GM12878 (cell line): ENCODE measurements at regions not wholly inside any gene's neighbourhood (a gene's known extent, or its start where the extent isn't known, plus 50 kb on each side); places are given as distances from the start of the nearest gene placed in this dataset.
"Not testable (repeated sequence)": the region's sequence is repeated elsewhere in the genome, so short reads cannot be mapped to it uniquely, and the experiment has no call there.

Experiments used
- ATAC-seq: fragments of 200-7000 bp; cut with Tn5 transposase; 3 replicates; pipeline ENCODE4 v1.9.1; 2020; ENCODE audit warnings: mild to moderate bottlenecking, moderate library complexity
- BruUV-seq: library from RNA; stranded (reverse); fragments of 400-500 nt; replicated peaks from 2 replicates; lab custom pipeline; 2021; lab: Mats Ljungman, UMichigan
- CTCF ChIA-PET: fragments of 300-600 bp; sonication (Branson Sonifier 250); formaldehyde crosslinking; extraction: SDS; loops from one replicate; lab custom pipeline; 2021; ENCODE audit warnings: inconsistent platforms; lab: Yijun Ruan, JAX
- POLR2A ChIA-PET: fragments of 350-600 bp; formaldehyde crosslinking; extraction: SDS; loops from one replicate; lab custom pipeline; 2021; ENCODE audit warnings: inconsistent platforms; lab: Charles Lee
- RAD21 ChIA-PET: fragments of 300-600 bp; sonication (Branson Sonifier 250); formaldehyde crosslinking; loops from one replicate; lab custom pipeline; 2023; ENCODE audit warnings: antibody characterized with exemption; ENCODE audit not compliant: unreplicated experiment; lab: Charles Lee
- SMC1A ChIA-PET: fragments of 300-600 bp; sonication (Branson Sonifier 250); formaldehyde crosslinking; loops from one replicate; lab custom pipeline; 2023; ENCODE audit not compliant: unreplicated experiment, uncharacterized antibody; lab: Charles Lee
- DNase-seq: peaks from one replicate; pipeline ENCODE4 v3.0.0-alpha.2; 2011; ENCODE audit warnings: low read depth, low spot score
- FAIRE-seq: peaks from 3 replicates; lab custom pipeline; 2011; peaks lifted over from hg19 to GRCh38; lab: Jason Lieb, UNC
- H2AFZ ChIP-seq: 2 replicates; pipeline ENCODE4 v1.6.0; 2011; ENCODE audit warnings: low read depth, low read length, control low read depth; ENCODE audit not compliant: control insufficient read depth
- H3K27ac ChIP-seq: 2 replicates; pipeline ENCODE4 v1.5.1; 2011; ENCODE audit warnings: control low read depth; ENCODE audit not compliant: control insufficient read depth, insufficient read depth
- H3K27me3 ChIP-seq, 2 experiments: replicated peaks in 1 of 2; 2 replicates each; pipeline versions ENCODE4 v1.6.0 to v1.6.1; 2011; ENCODE audit warnings: low read length in 1 of 2; ENCODE audit not compliant: control insufficient read depth in 2 of 2, insufficient read depth in 2 of 2
- H3K36me3 ChIP-seq, 2 experiments: 2 replicates each; pipeline ENCODE4 v1.5.1; 2011; ENCODE audit warnings: low read length in 1 of 2; ENCODE audit not compliant: control insufficient read depth in 2 of 2, insufficient read depth in 2 of 2
- H3K4me1 ChIP-seq: 2 replicates; pipeline ENCODE4 v1.6.1; 2011; ENCODE audit warnings: mild to moderate bottlenecking, low read length, moderate library complexity, mixed read lengths; ENCODE audit not compliant: control insufficient read depth, insufficient read depth
- H3K4me2 ChIP-seq: 2 replicates; pipeline ENCODE4 v1.6.0; 2011; ENCODE audit warnings: control low read depth; ENCODE audit not compliant: control insufficient read depth, insufficient read depth
- H3K4me3 ChIP-seq: fragments of 200-600 bp; sonication (generic); 2 replicates; pipeline ENCODE4 v1.5.1; 2016
- H3K79me2 ChIP-seq: 2 replicates; pipeline ENCODE4 v1.6.0; 2011; ENCODE audit warnings: low read length; ENCODE audit not compliant: control insufficient read depth, insufficient read depth
- H3K9ac ChIP-seq: 2 replicates; pipeline ENCODE4 v1.8.0; 2011; ENCODE audit warnings: low read length, control low read depth, mixed read lengths; ENCODE audit not compliant: control insufficient read depth, insufficient read depth
- H3K9me3 ChIP-seq: replicated peaks from 3 replicates; pipeline ENCODE4 v1.5.1; 2011; ENCODE audit warnings: mild to moderate bottlenecking, low read length; ENCODE audit not compliant: control insufficient read depth, insufficient read depth
- H4K20me1 ChIP-seq: 2 replicates; pipeline ENCODE4 v1.6.0; 2011; ENCODE audit not compliant: control insufficient read depth, insufficient read depth
- E2F8 ChIP-seq: fragments of 450-650 bp; IDR thresholded peaks from 2 replicates; pipeline ENCODE4 v1.6.1; 2018; ENCODE audit warnings: mild to moderate bottlenecking, low read depth, moderate library complexity; ENCODE audit not compliant: partially characterized antibody
- MEF2B ChIP-seq: fragments of 450-650 bp; IDR thresholded peaks from 2 replicates; pipeline ENCODE4 v1.6.1; 2018; ENCODE audit warnings: mild to moderate bottlenecking, moderate library complexity; ENCODE audit not compliant: partially characterized antibody, poor library complexity, severe bottlenecking
- SRF ChIP-seq, 2 experiments: IDR thresholded peaks; 2 replicates each; pipeline ENCODE4 v1.6.1; 2011; ENCODE audit warnings: low read depth in 2 of 2, low read length in 2 of 2, mild to moderate bottlenecking in 1 of 2, moderate library complexity in 1 of 2
- WGBS: methylation state at CpG from one replicate; pipeline ENCODE4 v1.1.6; 2016; ENCODE audit warnings: low lambda C conversion rate; ENCODE audit not compliant: insufficient replicate concordance, insufficient coverage; ENCODE audit errors: missing lambda C conversion rate; 5-methylcytosine and 5-hydroxymethylcytosine counted together
- in situ Hi-C: fragments of 300-500 bp; cut with MboI; formaldehyde crosslinking; loops from 9 replicates; pipeline ENCODE4 v1.14.3; 2018; ENCODE audit warnings: mixed read lengths
- intact Hi-C: fragments of 100-400 bp; cut with micrococcal nuclease; formaldehyde crosslinking; loops from one replicate; pipeline ENCODE4 v1.14.2; 2022; ENCODE audit not compliant: unreplicated experiment

GRCh38 chr2:102895376-102895775 is 133.5 kb downstream of the TMEM182 start:
- intact Hi-C loops: no loop called here
- no peak overlapping the region for H3K4me3 ChIP-seq
- H3K36me3 ChIP-seq: no peaks in the 10 kb centered on the region
- no peaks in the 10 kb centered on the region; a peak in 2 of 4 replicates for H3K27me3 ChIP-seq
- ChIA-PET POLR2A (no interaction called here), CTCF (no interaction called here)
- no peak for ATAC-seq
- in situ Hi-C loops: no loop called here
- H2AFZ ChIP-seq: no peak overlapping the region
- TF ChIP-seq SRF (IDR thresholded peaks at IDR 0.05; ENCODE audit: low read depth in 2 of 2, low read length in 2 of 2) (no peak), E2F8 (no peak), MEF2B (no peak)
- TF ChIP-seq, all 136 proteins: peak for 0
- DNase-seq: no peak
- BruUV-seq: no TSS peak
- no peaks in the 10 kb centered on the region for H3K9me3 ChIP-seq
- 0% methylated on average over 2 of the region's 2 CpGs for WGBS
- H4K20me1 ChIP-seq: no peaks in the 10 kb centered on the region
- H3K4me2 ChIP-seq: no peak overlapping the region
- FAIRE-seq: no peak
- RAD21 ChIA-PET: no interaction called here
- H3K9ac ChIP-seq: no peak overlapping the region
- H3K79me2 ChIP-seq: no peaks in the 10 kb centered on the region
- no peak overlapping the region for H3K27ac ChIP-seq
- SMC1A ChIA-PET: no interaction called here
- no peaks in the 10 kb centered on the region for H3K4me1 ChIP-seq

GRCh38 chr2:102909240-102909639 is 147.4 kb downstream of the TMEM182 start:
- SMC1A ChIA-PET, in situ Hi-C loops, H3K9me3 ChIP-seq, BruUV-seq, FAIRE-seq, H4K20me1 ChIP-seq, H3K4me3 ChIP-seq, H3K36me3 ChIP-seq, intact Hi-C loops, H3K9ac ChIP-seq, H3K27me3 ChIP-seq, H3K79me2 ChIP-seq, DNase-seq, H2AFZ ChIP-seq, RAD21 ChIA-PET, ATAC-seq, POLR2A ChIA-PET, H3K27ac ChIP-seq, CTCF ChIA-PET, H3K4me2 ChIP-seq, H3K4me1 ChIP-seq: not testable (repeated sequence)
- 0% methylated on average over 2 of the region's 2 CpGs for WGBS
